K562 (cell line): ENCODE measurements at regions not wholly inside any gene's neighbourhood (a gene's known extent, or its start where the extent isn't known, plus 50 kb on each side); places are given as distances from the start of the nearest gene placed in this dataset.

Source experiments
- CTCF ChIP-seq, 3 experiments: IDR thresholded peaks in 2 of 3; conservative IDR thresholded peaks in 1 of 3; 2 replicates each; pipeline ENCODE4 v1.5.1; 2011 to 2012; ENCODE audit warnings: low read length in 3 of 3, mild to moderate bottlenecking in 3 of 3, control low read depth in 2 of 3, improper control_type of control experiment in 1 of 3, inconsistent platforms in 1 of 3, low read depth in 1 of 3, mixed read lengths in 1 of 3, moderate library complexity in 1 of 3; ENCODE audit not compliant: insufficient read depth in 2 of 3
- NR1H2 ChIP-seq: sonication (generic); formaldehyde crosslinking; IDR thresholded peaks from 2 replicates; pipeline ENCODE4 v1.4.0; 2020; ENCODE audit warnings: mild to moderate bottlenecking, missing genetic modification reagents
- NUFIP1 ChIP-seq: fragments of 450-650 bp; IDR thresholded peaks from 2 replicates; pipeline ENCODE4 v1.6.1; 2018; ENCODE audit not compliant: partially characterized antibody
- POLR2AphosphoS2 ChIP-seq: IDR thresholded peaks from 2 replicates; pipeline ENCODE4 v1.6.1; 2012; ENCODE audit warnings: low read length, improper control_type of control experiment
- POLR2AphosphoS5 ChIP-seq: IDR thresholded peaks from 2 replicates; pipeline ENCODE4 v1.6.1; 2011; ENCODE audit warnings: mild to moderate bottlenecking, low read depth, low read length, moderate library complexity; ENCODE audit not compliant: control insufficient read depth, insufficient read depth
- RBBP5 ChIP-seq: fragments of 200-600 bp; sonication (generic); IDR thresholded peaks from 2 replicates; pipeline ENCODE4 v1.6.1; 2012; ENCODE audit warnings: borderline replicate concordance, mild to moderate bottlenecking, low read length, control low read depth, inconsistent platforms; ENCODE audit not compliant: insufficient read depth, poor library complexity, severe bottlenecking
- USF1 ChIP-seq: sonication (generic); formaldehyde crosslinking; IDR thresholded peaks from 2 replicates; pipeline ENCODE4 v1.9.0; 2022; ENCODE audit warnings: mild to moderate bottlenecking, missing genetic modification reagents

- TF ChIP-seq NR1H2 (no peak), POLR2AphosphoS5 (no peak), NUFIP1 (no peak), POLR2AphosphoS2 (no peak), USF1 (CRISPR knock-in tag) (no peak), RBBP5 (no peak), CTCF (IDR thresholded peaks at IDR 0.05 in 2 of 3, conservative IDR thresholded peaks at IDR 0.05 in 1 of 3; ENCODE audit: insufficient read depth in 2 of 3, low read depth in 1 of 3, low read length in 3 of 3) (no peak)
These were observed 53.0 kb upstream of the WWC1 start for GRCh38 chr5:168238463-168238862.
